ENCODE measurements at regions not wholly inside any gene's neighbourhood (a gene's known extent, or its start where the extent isn't known, plus 50 kb on each side); places are given as distances from the start of the nearest gene placed in this dataset.

DNA sequence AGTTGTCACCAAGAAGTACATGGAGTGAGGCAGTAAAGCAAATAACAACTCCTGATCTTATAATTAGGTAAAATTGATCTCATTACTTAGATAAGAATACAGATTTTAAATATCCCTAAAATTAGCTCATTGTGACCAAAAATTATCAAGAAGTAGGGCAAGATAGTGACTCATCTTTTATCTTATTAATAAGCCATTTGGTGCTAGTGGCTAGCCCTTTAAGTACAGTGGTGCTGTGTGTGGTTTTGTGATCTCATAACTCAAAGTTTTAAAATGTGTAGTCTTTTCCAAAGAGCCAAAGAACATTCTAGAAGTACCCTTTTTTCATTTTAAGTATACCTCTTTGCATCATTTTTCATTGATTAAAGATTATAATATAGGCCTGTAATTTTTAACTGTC, 569.4 kb upstream of the SETBP1 start:
- Histone ChIP-seq H3K4me3 (no peak overlapping the region), H3K27ac (no peak overlapping the region), H3K9me3 (ENCODE audit: low read depth, low read length) (no peaks in the 10 kb centered on the region), H3K36me3 (ENCODE audit: insufficient read depth, low read length) (no peaks in the 10 kb centered on the region), H3K9ac (ENCODE audit: insufficient read length) (no peak overlapping the region)
- no peak for DNase-seq (ENCODE audit: low read depth, low spot score)
- no peak for TF ChIP-seq POLR2AphosphoS5 (IDR thresholded peaks at IDR 0.05; ENCODE audit: borderline replicate concordance, low read depth, low read length)
- TF ChIP-seq EZH2 (IDR thresholded peaks at IDR 0.05), result no peak
- no peak for TF ChIP-seq FOXP2 (optimal IDR thresholded peaks at IDR 0.05; ENCODE audit: control extremely low read depth, extremely low read length, insufficient read depth)

DNA sequence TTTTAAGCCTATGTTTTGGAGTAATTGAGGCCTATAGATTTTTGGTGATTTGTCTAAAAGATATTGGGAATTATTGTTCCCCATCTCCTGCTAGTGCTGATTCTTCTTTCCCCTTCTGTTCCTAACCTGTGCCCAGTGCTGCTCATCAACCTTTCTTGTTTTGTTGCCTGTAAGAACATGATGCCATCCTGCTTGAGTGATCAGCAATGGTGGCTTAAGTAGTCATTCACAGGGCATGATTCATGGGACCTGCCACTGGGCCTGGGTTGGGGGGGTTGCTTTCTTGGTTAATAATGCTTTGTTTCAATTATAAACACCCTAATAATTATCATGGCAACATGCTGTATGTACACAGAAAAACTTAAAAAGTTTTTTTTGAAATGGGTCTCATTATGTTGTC, 562.9 kb upstream of the SETBP1 start:
- H3K4me3 ChIP-seq, result no peak overlapping the region
- H3K9ac ChIP-seq (ENCODE audit: insufficient read length), result no peak overlapping the region
- no peaks in the 10 kb centered on the region for H3K36me3 ChIP-seq (ENCODE audit: insufficient read depth, low read length)
- TF ChIP-seq POLR2AphosphoS5 (IDR thresholded peaks at IDR 0.05; ENCODE audit: borderline replicate concordance, low read depth, low read length) (no peak), EZH2 (IDR thresholded peaks at IDR 0.05) (no peak), FOXP2 (optimal IDR thresholded peaks at IDR 0.05; ENCODE audit: control extremely low read depth, extremely low read length, insufficient read depth) (no peak)
- DNase-seq (ENCODE audit: low read depth, low spot score), result no peak
- H3K27ac ChIP-seq, result no peak overlapping the region
- no peaks in the 10 kb centered on the region for H3K9me3 ChIP-seq (ENCODE audit: low read depth, low read length)

DNA sequence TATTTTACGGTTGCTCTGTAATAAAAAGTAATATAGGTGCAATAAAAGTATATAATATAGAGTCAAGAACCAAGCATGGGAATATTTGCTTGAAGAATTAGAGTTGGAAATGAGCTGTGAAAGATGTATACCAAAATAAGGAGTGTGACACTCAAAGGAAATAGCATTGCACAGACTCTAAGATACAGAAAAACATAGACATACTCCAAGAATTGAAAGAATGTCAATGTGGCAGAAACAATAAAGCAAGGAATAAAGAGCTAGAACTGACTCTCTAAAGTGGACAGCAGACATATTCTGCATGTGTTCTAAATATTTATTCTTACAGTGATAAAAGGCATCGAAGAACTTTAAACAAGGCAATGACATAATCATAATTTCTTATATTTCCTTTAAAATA, 561.1 kb upstream of the SETBP1 start:
- H3K9ac ChIP-seq (ENCODE audit: insufficient read length), result no peak overlapping the region
- TF ChIP-seq EZH2 (IDR thresholded peaks at IDR 0.05), result no peak
- TF ChIP-seq FOXP2 (optimal IDR thresholded peaks at IDR 0.05; ENCODE audit: control extremely low read depth, extremely low read length, insufficient read depth), result no peak
- no peak for TF ChIP-seq POLR2AphosphoS5 (IDR thresholded peaks at IDR 0.05; ENCODE audit: borderline replicate concordance, low read depth, low read length)
- no peak for DNase-seq (ENCODE audit: low read depth, low spot score)
- no peaks in the 10 kb centered on the region for H3K36me3 ChIP-seq (ENCODE audit: insufficient read depth, low read length)
- no peaks in the 10 kb centered on the region for H3K9me3 ChIP-seq (ENCODE audit: low read depth, low read length)
- no peak overlapping the region for H3K4me3 ChIP-seq
- no peak overlapping the region for H3K27ac ChIP-seq

DNA sequence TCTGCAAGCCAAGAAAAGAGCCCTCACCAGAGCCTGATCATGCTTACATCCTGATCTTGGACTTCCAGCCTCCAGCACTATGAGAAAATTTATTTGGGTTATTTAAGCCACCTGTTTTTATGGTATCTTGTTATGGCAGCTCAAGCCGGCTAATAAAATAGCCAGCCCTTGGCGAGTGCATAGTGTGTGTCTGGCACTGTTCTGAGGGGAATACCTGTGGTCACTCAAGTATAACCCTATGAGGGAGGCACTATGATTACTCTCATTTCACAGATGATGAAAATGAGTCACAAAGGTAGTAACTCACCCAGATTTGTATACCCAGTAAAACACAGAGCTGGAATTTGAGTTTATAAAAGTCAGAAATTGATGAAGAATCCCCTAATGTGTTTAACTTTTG, 556.9 kb upstream of the SETBP1 start:
- DNase-seq (ENCODE audit: low read depth, low spot score), result no peak
- Histone ChIP-seq H3K4me3 (no peak overlapping the region), H3K36me3 (ENCODE audit: insufficient read depth, low read length) (no peaks in the 10 kb centered on the region), H3K27ac (no peak overlapping the region), H3K9me3 (ENCODE audit: low read depth, low read length) (no peaks in the 10 kb centered on the region), H3K9ac (ENCODE audit: insufficient read length) (no peak overlapping the region)
- TF ChIP-seq POLR2AphosphoS5 (IDR thresholded peaks at IDR 0.05; ENCODE audit: borderline replicate concordance, low read depth, low read length) (no peak), FOXP2 (optimal IDR thresholded peaks at IDR 0.05; ENCODE audit: control extremely low read depth, extremely low read length, insufficient read depth) (no peak), EZH2 (IDR thresholded peaks at IDR 0.05) (no peak)

DNA sequence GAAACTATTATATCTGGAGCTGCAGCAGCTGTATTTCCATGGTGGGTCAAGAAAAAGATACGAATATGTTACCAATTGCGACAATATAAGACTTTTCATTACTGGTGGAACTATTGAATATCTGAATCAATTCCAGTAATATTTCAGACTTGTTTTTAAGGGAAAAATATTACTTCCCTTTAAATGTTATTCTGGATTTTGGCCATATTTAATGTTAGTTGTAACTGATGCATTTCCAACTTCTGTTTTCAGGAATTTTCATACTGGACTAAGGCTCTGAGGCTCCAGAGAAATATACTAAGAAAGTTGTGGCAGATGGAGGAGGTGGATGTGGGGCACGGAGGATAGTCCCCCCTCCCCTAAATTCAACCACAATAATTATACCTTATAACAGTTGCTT, 555.2 kb upstream of the SETBP1 start:
- Histone ChIP-seq H3K9ac (ENCODE audit: insufficient read length) (no peak overlapping the region), H3K4me3 (no peak overlapping the region), H3K9me3 (ENCODE audit: low read depth, low read length) (no peaks in the 10 kb centered on the region), H3K36me3 (ENCODE audit: insufficient read depth, low read length) (no peaks in the 10 kb centered on the region), H3K27ac (no peak overlapping the region)
- no peak for DNase-seq (ENCODE audit: low read depth, low spot score)
- no peak for TF ChIP-seq EZH2 (IDR thresholded peaks at IDR 0.05)
- no peak for TF ChIP-seq FOXP2 (optimal IDR thresholded peaks at IDR 0.05; ENCODE audit: control extremely low read depth, extremely low read length, insufficient read depth)
- no peak for TF ChIP-seq POLR2AphosphoS5 (IDR thresholded peaks at IDR 0.05; ENCODE audit: borderline replicate concordance, low read depth, low read length)

DNA sequence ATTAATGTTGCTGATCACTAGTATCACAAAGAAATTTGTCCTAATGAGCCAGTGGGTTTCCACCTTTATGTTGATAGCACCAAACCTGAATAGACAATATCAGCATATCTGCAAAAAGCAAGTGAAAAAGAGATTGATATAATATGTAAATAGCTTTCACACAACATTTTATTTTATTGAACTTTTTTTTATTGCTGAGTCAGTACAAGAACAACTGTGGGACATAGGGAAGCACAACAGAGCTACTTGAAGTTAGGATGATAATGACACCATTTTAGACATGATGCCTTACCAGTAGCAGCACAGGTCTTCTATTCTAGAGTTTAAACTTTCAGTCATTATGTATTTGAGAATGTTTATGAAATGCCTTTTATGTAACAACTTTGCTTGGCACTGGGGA, 554.1 kb upstream of the SETBP1 start:
- Histone ChIP-seq H3K36me3 (ENCODE audit: insufficient read depth, low read length) (no peaks in the 10 kb centered on the region), H3K9ac (ENCODE audit: insufficient read length) (no peak overlapping the region), H3K4me3 (no peak overlapping the region), H3K27ac (no peak overlapping the region), H3K9me3 (ENCODE audit: low read depth, low read length) (no peaks in the 10 kb centered on the region)
- DNase-seq (ENCODE audit: low read depth, low spot score), result no peak
- TF ChIP-seq POLR2AphosphoS5 (IDR thresholded peaks at IDR 0.05; ENCODE audit: borderline replicate concordance, low read depth, low read length) (no peak), EZH2 (IDR thresholded peaks at IDR 0.05) (no peak), FOXP2 (optimal IDR thresholded peaks at IDR 0.05; ENCODE audit: control extremely low read depth, extremely low read length, insufficient read depth) (no peak)

DNA sequence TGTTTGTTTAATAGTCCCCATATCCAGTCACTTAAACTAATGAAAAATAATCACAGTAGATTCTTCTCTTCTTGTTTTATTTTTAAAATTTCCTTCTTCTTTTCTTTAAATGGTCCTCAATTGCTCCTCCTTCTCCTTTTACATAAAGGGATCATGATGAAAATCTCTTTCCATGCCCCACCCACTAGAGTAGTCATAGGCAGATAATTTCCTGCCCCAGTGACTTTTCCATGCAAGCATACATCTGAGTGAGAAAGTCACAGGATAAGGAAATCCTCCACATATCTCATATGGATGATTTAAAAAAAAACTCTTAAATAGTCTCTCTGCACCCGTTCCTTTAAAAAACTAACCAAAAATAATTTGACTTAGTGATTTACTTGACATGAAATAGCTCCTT, 552.3 kb upstream of the SETBP1 start:
- no peak for DNase-seq (ENCODE audit: low read depth, low spot score)
- H3K9ac ChIP-seq (ENCODE audit: insufficient read length), result no peak overlapping the region
- no peak for TF ChIP-seq FOXP2 (optimal IDR thresholded peaks at IDR 0.05; ENCODE audit: control extremely low read depth, extremely low read length, insufficient read depth)
- TF ChIP-seq EZH2 (IDR thresholded peaks at IDR 0.05), result no peak
- TF ChIP-seq POLR2AphosphoS5 (IDR thresholded peaks at IDR 0.05; ENCODE audit: borderline replicate concordance, low read depth, low read length), result no peak
- no peak overlapping the region for H3K4me3 ChIP-seq
- no peak overlapping the region for H3K27ac ChIP-seq
- no peaks in the 10 kb centered on the region for H3K36me3 ChIP-seq (ENCODE audit: insufficient read depth, low read length)
- H3K9me3 ChIP-seq (ENCODE audit: low read depth, low read length), result no peaks in the 10 kb centered on the region

DNA sequence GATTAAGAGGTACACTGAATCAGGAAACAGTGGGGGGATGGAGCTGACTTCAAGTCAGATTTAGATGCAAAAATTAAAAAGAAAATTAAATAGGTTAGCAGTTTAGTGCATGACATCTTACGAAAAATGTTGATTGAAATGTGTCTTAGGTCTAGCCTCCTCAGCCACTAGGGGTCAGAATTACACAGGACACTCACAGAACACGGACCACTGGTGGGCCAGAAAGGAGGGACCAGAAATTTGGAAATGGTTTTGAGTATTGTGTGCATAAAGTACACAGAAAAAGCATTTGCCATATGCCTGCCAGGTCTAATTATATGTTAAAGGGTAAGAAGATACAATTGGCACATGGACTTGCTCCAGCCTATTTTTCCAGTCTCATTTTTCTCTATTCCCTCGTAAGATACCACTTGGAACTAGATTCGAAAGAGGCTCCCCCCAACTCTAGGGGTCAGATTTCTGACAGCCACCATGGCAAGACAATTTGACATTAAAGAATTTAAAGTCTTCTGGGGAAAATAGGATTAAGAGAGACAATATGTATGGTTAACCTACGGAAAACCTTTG, 550.2 kb upstream of the SETBP1 start:
- Histone ChIP-seq H3K9me3 (ENCODE audit: low read depth, low read length) (no peaks in the 10 kb centered on the region), H3K9ac (ENCODE audit: insufficient read length) (no peak overlapping the region), H3K36me3 (ENCODE audit: insufficient read depth, low read length) (no peaks in the 10 kb centered on the region), H3K27ac (no peak overlapping the region), H3K4me3 (no peak overlapping the region)
- no peak for DNase-seq (ENCODE audit: low read depth, low spot score)
- no peak for TF ChIP-seq POLR2AphosphoS5 (IDR thresholded peaks at IDR 0.05; ENCODE audit: borderline replicate concordance, low read depth, low read length)
- TF ChIP-seq EZH2 (IDR thresholded peaks at IDR 0.05), result no peak
- TF ChIP-seq FOXP2 (optimal IDR thresholded peaks at IDR 0.05; ENCODE audit: control extremely low read depth, extremely low read length, insufficient read depth), result no peak

DNA sequence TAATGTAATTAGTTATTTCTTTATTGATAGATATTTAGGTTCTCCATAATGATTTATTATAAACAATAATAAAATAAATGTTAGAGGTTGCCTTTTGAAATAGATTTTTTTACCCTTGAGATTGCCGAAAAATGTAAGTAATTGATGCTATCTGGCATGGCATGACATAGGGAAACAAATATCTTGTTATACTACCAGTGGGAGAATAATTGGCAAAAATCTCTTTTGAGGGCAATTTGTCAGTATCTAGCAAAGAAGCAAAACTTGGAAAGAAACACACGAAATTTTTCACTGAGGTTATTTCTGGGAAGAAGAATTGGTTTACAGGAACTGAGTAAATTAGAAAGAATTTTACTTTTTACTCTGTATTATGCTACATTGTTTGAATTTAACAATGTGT, 547.2 kb upstream of the SETBP1 start:
- DNase-seq (ENCODE audit: low read depth, low spot score), result no peak
- Histone ChIP-seq H3K36me3 (ENCODE audit: insufficient read depth, low read length) (no peaks in the 10 kb centered on the region), H3K9ac (ENCODE audit: insufficient read length) (no peak overlapping the region), H3K4me3 (no peak overlapping the region), H3K27ac (no peak overlapping the region), H3K9me3 (ENCODE audit: low read depth, low read length) (no peaks in the 10 kb centered on the region)
- TF ChIP-seq FOXP2 (optimal IDR thresholded peaks at IDR 0.05; ENCODE audit: control extremely low read depth, extremely low read length, insufficient read depth), result no peak
- TF ChIP-seq EZH2 (IDR thresholded peaks at IDR 0.05), result no peak
- no peak for TF ChIP-seq POLR2AphosphoS5 (IDR thresholded peaks at IDR 0.05; ENCODE audit: borderline replicate concordance, low read depth, low read length)

Measured in SK-N-MC (cell line).